NCI-H2081 (cell line): ENCODE measurements at regions not wholly inside any gene's neighbourhood (a gene's known extent, or its start where the extent isn't known, plus 50 kb on each side); places are given as distances from the start of the nearest gene placed in this dataset.
"Not testable (repeated sequence)": the region's sequence is repeated elsewhere in the genome, so short reads cannot be mapped to it uniquely, and the experiment has no call there.

ENCODE experiments used
- DNase-seq, 2 experiments: peaks; one replicate each; lab custom pipeline; 2025; lab: John Stamatoyannopoulos, UW

DNA sequence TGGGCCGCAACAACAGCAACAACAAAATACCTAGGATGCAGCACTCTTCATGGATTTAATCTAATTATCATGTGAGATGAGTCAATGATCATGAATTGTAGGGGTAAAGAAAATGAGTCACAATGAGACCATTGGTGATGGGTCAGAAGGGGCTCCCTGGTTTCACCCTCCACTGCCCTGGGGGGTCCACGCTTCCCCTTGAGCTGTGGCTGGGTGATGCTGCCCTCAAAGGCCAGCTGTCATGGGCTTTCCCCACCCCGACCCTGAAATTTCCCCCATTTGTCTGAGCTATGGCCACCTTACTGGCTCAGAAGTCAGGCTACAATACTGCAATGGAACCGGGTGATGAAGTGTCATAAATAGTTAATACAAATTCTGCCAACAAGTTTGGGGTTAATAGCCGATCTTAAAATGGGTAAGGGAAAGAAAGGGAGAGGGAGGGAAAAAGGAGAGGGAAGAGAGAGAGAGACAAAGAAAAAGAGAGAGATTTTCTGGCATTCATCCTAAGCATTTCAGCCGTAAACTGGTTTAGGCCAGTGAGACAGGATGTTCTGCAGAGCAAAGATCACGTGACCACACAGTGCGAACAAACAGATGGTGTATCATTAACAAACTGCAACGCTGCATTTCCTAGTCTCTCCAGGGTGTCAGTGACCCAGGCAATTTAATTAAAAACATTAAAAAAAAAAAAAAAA, 143.4 kb upstream of the ERRFI1 start:
- peak; percentile 59 to 90 for DNase-seq

- DNase-seq: no peak
Measured at GRCh38 chr1:8167936-8168335, 141.8 kb upstream of the ERRFI1 start.

DNA sequence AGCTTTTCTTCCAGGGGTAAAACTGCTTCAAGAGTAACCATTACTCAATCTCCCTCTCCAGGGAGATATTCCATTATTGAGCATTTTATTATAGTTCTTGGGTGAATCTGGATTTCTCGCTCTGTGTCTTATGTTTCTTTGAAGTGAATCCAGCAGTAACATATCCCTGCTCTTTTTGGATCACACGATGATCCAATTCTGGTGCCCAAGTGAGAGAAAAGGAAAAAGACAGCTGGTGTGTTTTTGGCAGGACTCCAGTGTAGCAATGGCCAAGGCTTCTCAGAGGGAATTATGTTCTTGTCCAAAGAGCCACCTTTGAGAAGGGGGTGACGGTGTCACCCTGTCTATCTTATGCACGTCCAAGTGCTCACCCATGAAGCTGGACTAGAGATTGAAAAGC, 140.3 kb upstream of the ERRFI1 start:
- no peak for DNase-seq

DNA sequence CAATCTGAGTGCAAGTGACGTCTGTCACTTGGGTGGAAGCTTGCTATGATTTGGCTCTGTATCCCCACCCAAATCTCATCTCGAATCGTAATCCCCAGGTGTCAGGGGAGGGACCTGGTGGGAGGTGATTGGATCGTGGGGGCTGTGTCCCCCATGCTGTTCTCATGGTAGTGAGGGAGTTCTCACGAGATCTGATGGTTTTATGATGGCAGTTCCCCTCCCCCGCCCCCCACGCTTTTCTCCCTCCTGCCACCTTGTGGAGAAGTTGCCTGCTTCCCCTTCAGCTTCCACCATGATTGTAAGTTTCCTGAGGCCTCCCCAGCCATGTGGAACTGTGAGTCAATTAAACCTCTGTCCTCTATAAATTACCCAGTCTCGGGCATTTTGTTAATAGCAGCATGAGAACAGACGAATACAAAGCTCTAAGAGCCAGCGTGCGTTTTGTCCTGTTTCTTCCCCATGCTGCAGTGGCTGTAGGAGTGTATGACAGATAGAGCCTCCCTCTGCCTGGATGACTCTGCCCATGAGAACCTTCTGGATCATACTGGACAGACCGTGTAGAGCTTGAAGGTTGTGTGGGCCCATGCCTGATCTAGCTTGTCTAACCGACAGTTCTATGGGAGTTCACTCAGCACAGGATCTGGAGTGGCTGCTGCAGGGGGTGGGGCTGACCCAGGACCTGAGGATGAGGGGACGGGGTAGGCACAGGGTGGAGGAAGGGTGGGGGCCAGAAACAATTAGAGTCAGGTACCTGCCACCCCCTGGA, 139.7 kb upstream of the ERRFI1 start:
- no peak for DNase-seq

DNA sequence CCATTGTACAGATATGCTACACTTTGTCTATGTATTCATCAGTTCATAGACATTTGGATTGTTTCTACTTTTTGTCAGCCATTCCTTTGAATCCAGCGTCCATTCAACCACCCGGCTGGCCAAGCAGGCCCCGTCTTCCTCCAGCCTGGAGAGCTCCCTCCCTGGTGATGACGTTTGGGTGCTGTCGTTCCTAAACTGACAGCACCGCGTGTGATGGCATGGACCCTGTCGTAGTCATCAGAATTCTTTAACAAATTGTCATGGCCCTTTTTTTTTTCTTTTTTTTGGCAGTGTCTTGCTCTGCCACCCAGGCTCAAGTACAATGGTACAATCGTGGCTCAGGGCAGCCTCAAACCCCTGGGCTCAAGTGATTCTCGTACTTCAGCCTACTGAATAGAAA, 138.6 kb upstream of the ERRFI1 start:
- no peak for DNase-seq

DNA sequence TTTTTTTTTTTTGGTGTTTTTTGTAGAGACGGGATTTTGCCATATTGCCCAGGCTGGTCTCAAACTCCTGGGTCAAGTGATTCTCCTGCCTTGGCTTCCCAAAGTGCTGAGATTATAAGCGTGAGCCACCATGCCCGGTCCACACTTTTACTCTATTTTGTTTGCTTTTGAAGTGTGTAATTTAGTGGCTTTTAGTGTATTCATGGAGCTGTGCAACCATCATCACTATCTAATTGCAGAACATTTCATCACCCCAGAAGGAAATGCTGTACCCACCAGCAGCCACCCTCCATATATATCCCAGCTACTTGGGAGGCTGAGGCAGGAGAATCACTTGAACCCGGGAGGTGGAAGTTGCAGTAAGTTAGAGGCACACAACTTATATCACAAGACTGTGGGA, 136.9 kb upstream of the ERRFI1 start:
- no peak for DNase-seq

GRCh38 chr1:8162168-8162567, 136.1 kb upstream of the ERRFI1 start:
- DNase-seq: no peak

DNA sequence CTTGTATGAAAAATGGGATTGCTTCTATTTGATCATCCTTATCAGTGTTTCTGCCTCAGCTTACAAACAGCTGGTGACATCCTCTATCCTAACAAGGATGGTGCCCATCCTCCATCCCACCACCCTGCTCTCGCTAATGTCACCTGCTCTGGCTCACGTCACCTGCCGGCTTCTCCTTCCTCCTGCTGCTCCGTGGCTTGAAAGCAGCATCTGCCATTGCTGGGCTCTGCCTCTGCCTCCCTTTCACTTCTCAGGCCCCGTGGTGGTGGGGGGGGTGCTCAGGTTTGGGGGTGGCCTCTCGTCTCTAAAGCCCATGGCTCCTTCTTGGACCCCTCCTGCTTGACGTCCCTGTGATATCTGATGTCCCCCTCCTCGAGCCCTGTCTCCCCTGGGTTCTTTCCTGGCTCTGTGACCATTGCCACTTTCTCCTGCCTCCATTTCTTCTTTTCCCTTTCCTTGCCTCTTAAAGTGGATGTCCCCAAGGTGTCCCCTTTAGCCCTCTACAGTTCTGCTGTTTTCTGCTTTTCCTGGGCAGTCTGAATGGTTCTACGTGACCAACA, 135.5 kb upstream of the ERRFI1 start:
- no peak for DNase-seq

GRCh38 chr1:8159470-8160024, 133.4 kb upstream of the ERRFI1 start:
- no peak for DNase-seq

DNA sequence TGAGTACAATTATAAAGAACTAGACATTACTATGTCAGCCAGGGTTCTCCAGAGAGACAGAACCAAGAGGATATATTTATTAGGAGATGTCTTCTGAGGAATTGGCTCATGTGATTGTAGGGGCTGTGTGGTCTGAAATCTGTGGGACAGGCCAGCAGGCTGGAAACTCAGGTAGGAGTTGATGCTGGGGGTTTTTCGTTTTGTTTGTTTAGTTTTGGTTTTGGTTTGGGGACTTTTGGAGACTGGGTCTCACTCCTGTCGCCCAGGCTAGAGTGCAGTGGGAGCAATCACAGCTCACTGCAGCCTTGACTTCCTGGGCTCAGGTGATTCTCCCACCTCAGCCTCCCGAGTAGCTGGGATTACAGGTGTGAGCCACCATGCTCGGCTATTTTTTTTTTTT, 132.9 kb upstream of the ERRFI1 start:
- no peak for DNase-seq

DNA sequence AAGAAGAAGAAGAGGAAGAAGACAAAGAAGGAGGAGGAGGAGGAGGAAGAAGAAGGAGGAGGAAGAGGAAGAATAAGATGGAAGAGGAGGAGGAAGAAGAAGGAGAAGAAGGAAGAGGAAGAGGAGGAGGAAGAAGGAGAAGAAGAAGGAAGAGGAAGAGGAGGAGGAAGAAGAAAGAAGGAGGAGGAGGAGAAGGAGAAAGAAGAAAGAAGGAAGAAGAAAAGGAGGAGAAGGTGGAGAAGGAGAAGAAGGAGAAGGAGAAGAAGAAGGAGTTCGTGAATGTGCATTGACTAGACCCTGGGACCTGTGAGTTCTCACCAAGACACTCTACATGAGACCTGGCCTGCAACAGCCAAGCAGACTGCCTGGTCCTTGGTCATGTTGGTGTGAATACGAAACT, 131.7 kb upstream of the ERRFI1 start:
- DNase-seq: no peak

- no peak for DNase-seq
Measured at GRCh38 chr1:8155528-8156186, 129.5 kb upstream of the ERRFI1 start.

- DNase-seq: no peak
Measured at GRCh38 chr1:8154621-8155052, 128.5 kb upstream of the ERRFI1 start.

DNA sequence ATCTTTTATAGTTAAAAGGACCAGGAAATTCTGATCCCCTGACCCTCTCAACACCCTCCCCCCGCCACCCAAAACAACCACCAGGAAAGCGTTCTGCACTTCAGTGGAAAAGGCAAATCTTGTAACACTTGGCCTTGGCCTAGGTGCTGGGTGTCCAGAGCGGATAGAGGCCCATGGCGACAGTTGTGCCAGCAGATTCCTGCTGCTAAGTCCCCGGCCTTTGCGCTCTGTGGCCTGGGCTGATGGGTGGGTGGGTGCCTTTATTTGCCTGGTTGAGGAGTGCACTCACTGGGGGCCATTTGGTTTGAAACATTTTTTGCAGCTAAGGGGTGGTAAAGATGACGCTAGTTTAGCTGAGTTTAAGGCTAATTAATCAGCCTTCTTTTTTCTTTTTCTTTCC, 127.9 kb upstream of the ERRFI1 start:
- no peak for DNase-seq

GRCh38 chr1:8152731-8153702, 126.9 kb upstream of the ERRFI1 start:
- no peak for DNase-seq

- DNase-seq: no peak
Measured at GRCh38 chr1:8151647-8152046, 125.5 kb upstream of the ERRFI1 start.

DNA sequence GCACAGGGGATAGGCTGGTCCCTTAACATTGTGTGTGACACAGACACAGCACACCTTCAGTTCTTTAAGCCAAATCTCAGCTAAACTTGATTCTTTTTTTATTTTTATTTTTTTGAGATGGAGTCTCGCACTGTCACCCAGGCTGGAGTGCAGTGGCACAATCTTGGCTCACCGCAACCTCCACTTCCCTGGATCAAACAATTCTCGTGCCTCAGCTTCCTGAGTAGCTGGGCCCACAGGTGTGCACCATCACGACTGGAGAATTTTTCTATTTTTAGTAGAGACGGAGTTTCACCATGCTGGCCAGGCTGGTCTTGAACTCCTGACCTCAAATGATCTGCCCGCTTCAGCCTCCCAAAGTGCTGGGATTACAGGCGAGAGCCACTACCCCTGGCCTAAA, 123.6 kb upstream of the ERRFI1 start:
- not testable (repeated sequence) for DNase-seq

- no peak for DNase-seq
Measured at GRCh38 chr1:8147956-8148355, 121.8 kb upstream of the ERRFI1 start.

DNA sequence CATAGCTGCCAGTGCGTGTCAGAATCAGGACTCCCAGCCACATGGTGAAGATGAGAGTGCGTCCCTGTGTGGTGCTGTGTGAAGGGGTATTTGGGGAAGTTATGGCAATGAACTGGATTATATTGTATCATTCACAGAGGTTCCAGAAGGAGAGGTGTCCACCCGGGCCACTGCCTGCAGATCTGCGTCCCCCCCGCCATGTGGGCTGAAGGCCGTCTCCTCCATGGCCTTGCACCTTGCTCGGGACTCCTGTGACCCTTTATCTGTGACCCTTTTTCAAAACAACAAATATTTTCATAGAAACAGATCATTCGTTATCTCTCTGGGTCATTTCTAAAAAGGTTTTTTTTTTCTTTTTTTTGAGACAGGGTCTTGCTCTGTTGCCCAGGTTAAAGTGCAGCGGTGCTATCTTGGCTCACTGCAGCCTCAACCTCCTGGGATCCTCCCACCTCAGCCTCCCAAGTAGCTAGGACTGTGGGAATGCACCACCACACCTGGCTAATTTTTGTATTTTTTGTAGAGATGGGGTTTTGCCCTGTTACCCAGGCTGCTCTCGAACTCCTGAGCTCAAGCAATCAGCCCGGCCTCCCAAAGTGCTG, 120.2 kb upstream of the ERRFI1 start:
- no peak for DNase-seq

- no peak for DNase-seq
Measured at GRCh38 chr1:8145545-8146202, 119.6 kb upstream of the ERRFI1 start.
